Vagina (tissue), 2 donors: ENCODE measurements at regions not wholly inside any gene's neighbourhood (a gene's known extent, or its start where the extent isn't known, plus 50 kb on each side); places are given as distances from the start of the nearest gene placed in this dataset.

ENCODE experiments used
- DNase-seq, 2 donors: peaks; one replicate each; pipeline ENCODE4 v3.0.0-alpha.2; 2017; ENCODE audit errors: extremely low spot score in 2 of 2
- H3K27ac ChIP-seq: fragments of 200-600 bp; sonication (generic); one replicate; pipeline ENCODE4 v1.5.1; 2019
- H3K27me3 ChIP-seq: fragments of 200-600 bp; sonication (generic); one replicate; pipeline ENCODE4 v1.5.1; 2019
- H3K36me3 ChIP-seq, 2 donors: fragments of 200-600 bp; sonication (generic); one replicate each; pipeline ENCODE4 v1.5.1; 2017 to 2019
- H3K4me1 ChIP-seq: fragments of 200-600 bp; sonication (generic); one replicate; pipeline ENCODE4 v1.5.1; 2019
- H3K4me3 ChIP-seq, 2 donors: fragments of 200-600 bp; sonication (generic); 1 replicate in 1 of 2; 2 replicates in 1 of 2; pipeline ENCODE4 v1.5.1; 2016 to 2019
- H3K9me3 ChIP-seq: fragments of 200-600 bp; sonication (generic); one replicate; pipeline ENCODE4 v1.5.1; 2019
- POLR2A ChIP-seq, 2 donors: fragments of 450-650 bp; IDR thresholded peaks; one replicate each; pipeline ENCODE4 v1.6.1; 2017; ENCODE audit warnings: antibody characterized with exemption in 2 of 2, mild to moderate bottlenecking in 2 of 2, moderate library complexity in 2 of 2
- POLR2AphosphoS5 ChIP-seq, 2 donors: sonication (generic); formaldehyde crosslinking; IDR thresholded peaks; one replicate each; pipeline ENCODE4 v1.9.0; 2017; ENCODE audit warnings: antibody characterized with exemption in 2 of 2, mild to moderate bottlenecking in 2 of 2, low read depth in 1 of 2; ENCODE audit not compliant: insufficient read depth in 1 of 2
- intact Hi-C: fragments of 100-400 bp; cut with DNase I; formaldehyde crosslinking; loops from one replicate; pipeline ENCODE4 v1.15.1; 2023
- TF ChIP-seq, protein P1 (sequence below), 3 experiments: fragments of 450-650 bp in 2 of 3; fragments of 200-600 bp in 1 of 3; sonication (generic) in 1 of 3; IDR thresholded peaks; one replicate each; pipeline ENCODE4 v1.5.1; 2017 to 2019; ENCODE audit warnings: antibody characterized with exemption in 3 of 3, mild to moderate bottlenecking in 2 of 3, moderate library complexity in 2 of 3

DNA sequence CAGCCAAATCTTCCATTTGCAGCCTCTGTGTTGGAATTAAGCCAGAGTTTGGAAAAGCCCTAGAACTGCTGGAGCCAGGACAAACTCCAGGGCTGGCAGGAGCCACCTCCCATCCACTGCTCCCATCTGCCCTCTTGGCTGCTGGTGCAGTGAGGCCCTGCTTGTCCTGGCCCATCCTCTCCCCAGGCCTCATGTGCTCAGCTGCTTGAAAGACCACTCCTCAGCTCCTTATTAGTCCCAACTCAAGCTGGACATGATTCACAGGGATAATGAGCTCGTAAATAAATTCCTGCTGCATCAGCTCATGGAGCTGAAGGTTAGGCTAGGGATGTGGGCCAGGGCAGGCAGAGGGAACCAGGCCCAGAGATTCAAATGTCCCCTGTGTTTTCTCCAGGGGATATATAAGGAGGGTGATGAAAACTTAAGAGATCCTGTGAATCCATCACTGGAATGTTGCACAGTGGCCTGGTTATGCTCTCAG is 282.8 kb downstream of the RPS24 start:
- intact Hi-C loops = loop anchor here (5.0 kb wide), 1 partner anchor 1286 kb away; no protein-coding TSS in a partner anchor
- H3K27me3 ChIP-seq = no peaks in the 10 kb centered on the region
- TF ChIP-seq POLR2A (IDR thresholded peaks at IDR 0.05) (no peak), POLR2AphosphoS5 (IDR thresholded peaks at IDR 0.05; ENCODE audit: insufficient read depth in 1 of 2, low read depth in 1 of 2) (peak; percentile 55 to 85)
- no peak overlapping the region for H3K4me3 ChIP-seq
- H3K27ac ChIP-seq = peak overlapping the region; percentile 50
- DNase-seq = peak; percentile 64 to 87
- H3K4me1 ChIP-seq = peaks cover 29% of the 10 kb centered on the region
- no peaks in the 10 kb centered on the region for H3K9me3 ChIP-seq
- H3K36me3 ChIP-seq = no peaks in the 10 kb centered on the region

DNA sequence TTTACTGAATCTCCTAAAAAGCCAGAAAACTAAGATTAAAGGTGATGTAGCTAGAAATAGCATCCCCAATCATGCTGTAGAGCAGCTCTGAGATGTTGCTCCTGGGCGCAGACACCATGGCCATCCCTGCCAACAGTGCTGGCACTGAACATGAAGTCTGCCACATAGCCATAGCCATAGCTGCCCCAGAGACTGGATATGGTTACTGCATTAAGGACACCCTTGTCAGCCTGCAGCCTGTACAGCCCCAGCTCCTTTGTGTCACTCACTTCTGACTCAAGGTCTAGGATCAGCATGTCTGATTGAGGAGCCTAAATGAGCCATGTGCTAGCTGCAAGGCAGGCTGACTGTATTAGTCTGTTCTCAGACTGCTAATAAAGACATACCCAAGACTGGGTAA is 284.6 kb downstream of the RPS24 start:
- Histone ChIP-seq H3K36me3 (no peaks in the 10 kb centered on the region), H3K9me3 (no peaks in the 10 kb centered on the region), H3K4me3 (no peak overlapping the region), H3K27me3 (no peaks in the 10 kb centered on the region), H3K27ac (peak overlapping the region; percentile 50), H3K4me1 (peaks cover 29% of the 10 kb centered on the region)
- no peak for DNase-seq
- TF ChIP-seq POLR2A (IDR thresholded peaks at IDR 0.05) = no peak
- TF ChIP-seq, protein P1, sequence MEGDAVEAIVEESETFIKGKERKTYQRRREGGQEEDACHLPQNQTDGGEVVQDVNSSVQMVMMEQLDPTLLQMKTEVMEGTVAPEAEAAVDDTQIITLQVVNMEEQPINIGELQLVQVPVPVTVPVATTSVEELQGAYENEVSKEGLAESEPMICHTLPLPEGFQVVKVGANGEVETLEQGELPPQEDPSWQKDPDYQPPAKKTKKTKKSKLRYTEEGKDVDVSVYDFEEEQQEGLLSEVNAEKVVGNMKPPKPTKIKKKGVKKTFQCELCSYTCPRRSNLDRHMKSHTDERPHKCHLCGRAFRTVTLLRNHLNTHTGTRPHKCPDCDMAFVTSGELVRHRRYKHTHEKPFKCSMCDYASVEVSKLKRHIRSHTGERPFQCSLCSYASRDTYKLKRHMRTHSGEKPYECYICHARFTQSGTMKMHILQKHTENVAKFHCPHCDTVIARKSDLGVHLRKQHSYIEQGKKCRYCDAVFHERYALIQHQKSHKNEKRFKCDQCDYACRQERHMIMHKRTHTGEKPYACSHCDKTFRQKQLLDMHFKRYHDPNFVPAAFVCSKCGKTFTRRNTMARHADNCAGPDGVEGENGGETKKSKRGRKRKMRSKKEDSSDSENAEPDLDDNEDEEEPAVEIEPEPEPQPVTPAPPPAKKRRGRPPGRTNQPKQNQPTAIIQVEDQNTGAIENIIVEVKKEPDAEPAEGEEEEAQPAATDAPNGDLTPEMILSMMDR (IDR thresholded peaks at IDR 0.05) = no peak
- TF ChIP-seq POLR2AphosphoS5 (IDR thresholded peaks at IDR 0.05; ENCODE audit: insufficient read depth in 1 of 2, low read depth in 1 of 2) = no peak
- intact Hi-C loops = loop anchor here (5.0 kb wide), 1 partner anchor 1284 kb away; no protein-coding TSS in a partner anchor

DNA sequence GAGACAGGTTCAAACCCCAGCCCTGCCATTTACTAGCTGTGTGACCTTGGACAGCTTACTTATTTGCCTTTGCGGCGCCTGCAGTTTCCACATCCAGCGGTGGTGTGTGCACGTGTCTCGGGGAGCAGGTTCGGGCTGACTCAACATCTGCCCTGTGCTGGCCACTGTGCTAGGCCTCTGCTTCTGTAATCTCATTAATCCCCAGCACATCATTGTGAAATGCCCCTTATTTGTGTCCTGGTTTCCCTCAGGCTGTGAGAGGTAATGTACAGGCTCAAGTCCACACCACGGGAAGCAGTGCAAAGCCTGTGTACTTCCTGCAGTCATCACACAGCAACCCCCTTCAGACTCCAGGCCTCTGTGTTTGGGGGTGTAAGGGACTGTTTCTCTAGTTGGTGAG is 285.7 kb downstream of the RPS24 start:
- no peak for TF ChIP-seq POLR2A (IDR thresholded peaks at IDR 0.05)
- TF ChIP-seq, protein P1 (IDR thresholded peaks at IDR 0.05) = no peak
- no peak for TF ChIP-seq POLR2AphosphoS5 (IDR thresholded peaks at IDR 0.05; ENCODE audit: insufficient read depth in 1 of 2, low read depth in 1 of 2)
- H3K36me3 ChIP-seq = no peaks in the 10 kb centered on the region
- H3K4me3 ChIP-seq = no peak overlapping the region
- DNase-seq = peak; percentile 56 to 74
- no peaks in the 10 kb centered on the region for H3K27me3 ChIP-seq
- no peak overlapping the region for H3K27ac ChIP-seq
- no peaks in the 10 kb centered on the region for H3K9me3 ChIP-seq
- peaks cover 29% of the 10 kb centered on the region for H3K4me1 ChIP-seq
- intact Hi-C loops = loop anchor here (5.0 kb wide), 1 partner anchor 1283 kb away; no protein-coding TSS in a partner anchor

DNA sequence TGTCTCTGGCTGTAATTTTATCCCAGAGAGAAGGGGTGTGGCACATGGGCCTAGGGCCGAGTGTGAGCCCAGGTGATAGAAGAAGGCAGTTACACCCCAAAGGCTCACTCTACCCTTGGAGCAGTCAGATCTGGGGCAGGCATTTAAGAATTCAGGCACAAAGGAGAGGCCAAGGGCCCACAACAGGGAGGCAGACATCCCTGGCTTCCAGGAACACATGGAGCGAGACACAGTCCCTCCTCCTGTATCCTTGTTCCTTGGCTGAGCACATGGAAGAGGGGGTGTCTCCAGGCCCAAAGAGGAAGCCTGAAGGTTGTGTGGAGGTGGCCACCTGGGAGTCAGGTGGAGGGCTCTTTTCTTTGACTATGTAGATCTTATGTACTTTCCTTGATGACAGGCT is 286.2 kb downstream of the RPS24 start:
- TF ChIP-seq POLR2A (IDR thresholded peaks at IDR 0.05) (no peak), POLR2AphosphoS5 (IDR thresholded peaks at IDR 0.05; ENCODE audit: insufficient read depth in 1 of 2, low read depth in 1 of 2) (no peak)
- TF ChIP-seq, protein P1 (IDR thresholded peaks at IDR 0.05) = no peak
- H3K4me3 ChIP-seq = no peak overlapping the region
- no peaks in the 10 kb centered on the region for H3K36me3 ChIP-seq
- intact Hi-C loops = loop anchor here (5.0 kb wide), 1 partner anchor 1282 kb away; no protein-coding TSS in a partner anchor
- peaks cover 29% of the 10 kb centered on the region for H3K4me1 ChIP-seq
- peak; percentile 56 to 61 for DNase-seq
- H3K27me3 ChIP-seq = no peaks in the 10 kb centered on the region
- no peak overlapping the region for H3K27ac ChIP-seq
- H3K9me3 ChIP-seq = no peaks in the 10 kb centered on the region

DNA sequence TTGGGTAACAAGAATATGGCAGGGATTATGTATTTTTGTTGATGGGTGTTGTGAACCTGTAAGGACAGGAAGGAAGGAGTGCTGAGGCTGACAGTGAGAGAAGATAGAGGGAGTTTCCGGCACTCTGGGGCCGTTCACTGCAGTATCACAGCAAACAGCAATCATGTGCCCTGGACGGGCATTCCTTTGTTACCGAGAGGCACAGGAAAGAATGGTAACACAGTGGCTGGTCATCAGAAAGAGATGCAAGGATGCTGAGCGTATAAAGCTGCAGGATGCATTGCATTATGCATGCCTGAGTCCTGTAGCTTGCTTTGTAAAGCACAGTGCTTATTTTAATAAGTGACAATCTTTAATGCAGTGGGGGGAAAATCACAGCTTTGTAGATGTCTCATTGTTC is 286.8 kb downstream of the RPS24 start:
- no peaks in the 10 kb centered on the region for H3K9me3 ChIP-seq
- H3K4me3 ChIP-seq = no peak overlapping the region
- intact Hi-C loops = no loop called here
- H3K27ac ChIP-seq = no peak overlapping the region
- H3K36me3 ChIP-seq = no peaks in the 10 kb centered on the region
- no peak for DNase-seq
- H3K4me1 ChIP-seq = peaks cover 29% of the 10 kb centered on the region
- TF ChIP-seq, protein P1 (IDR thresholded peaks at IDR 0.05) = no peak
- no peak for TF ChIP-seq POLR2A (IDR thresholded peaks at IDR 0.05)
- no peak for TF ChIP-seq POLR2AphosphoS5 (IDR thresholded peaks at IDR 0.05; ENCODE audit: insufficient read depth in 1 of 2, low read depth in 1 of 2)
- no peaks in the 10 kb centered on the region for H3K27me3 ChIP-seq
